NCI-H2081 (cell line): ENCODE measurements at regions not wholly inside any gene's neighbourhood (a gene's known extent, or its start where the extent isn't known, plus 50 kb on each side); places are given as distances from the start of the nearest gene placed in this dataset.

Source experiments
- DNase-seq, 2 experiments: peaks; one replicate each; lab custom pipeline; 2025; lab: John Stamatoyannopoulos, UW

DNA sequence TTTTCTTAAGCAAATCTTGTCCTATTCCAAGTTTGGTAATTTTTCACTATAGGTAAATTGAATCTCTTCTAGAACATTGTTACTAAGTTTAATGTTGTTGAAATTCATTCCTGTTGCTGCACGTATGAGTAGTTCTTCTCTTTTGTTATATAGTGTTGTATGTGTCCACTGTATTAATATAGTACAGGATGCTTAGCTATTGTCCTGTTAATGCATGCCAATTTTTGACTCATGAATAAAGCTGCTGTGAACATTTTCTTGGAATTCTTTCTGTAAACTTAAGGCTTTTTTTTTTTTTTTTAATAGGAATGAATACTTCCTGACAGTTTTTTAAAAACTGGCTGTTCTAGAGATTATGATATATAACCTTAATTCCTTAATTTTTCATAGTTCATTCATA is 326.9 kb downstream of the SLC4A3 start:
- no peak for DNase-seq

DNA sequence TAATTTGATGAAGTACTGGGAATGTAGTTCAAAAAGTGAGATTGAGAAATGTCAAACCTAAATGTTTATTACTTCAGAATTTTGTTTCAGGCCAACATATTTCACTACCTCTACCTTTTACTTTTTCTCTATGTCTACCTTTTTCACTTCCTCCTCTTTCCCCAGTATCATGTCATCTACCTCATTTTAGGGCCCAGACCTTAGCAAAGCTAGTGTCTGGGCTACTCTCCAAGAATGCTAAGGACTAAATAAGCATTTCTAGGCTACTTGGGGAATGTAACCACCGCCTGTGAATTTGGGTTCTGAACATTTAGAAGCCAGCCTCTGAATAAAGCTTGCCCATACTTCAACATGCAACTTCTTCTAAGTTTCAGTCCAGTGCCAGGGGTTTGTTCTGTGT is 330.4 kb downstream of the SLC4A3 start:
- DNase-seq: no peak

DNA sequence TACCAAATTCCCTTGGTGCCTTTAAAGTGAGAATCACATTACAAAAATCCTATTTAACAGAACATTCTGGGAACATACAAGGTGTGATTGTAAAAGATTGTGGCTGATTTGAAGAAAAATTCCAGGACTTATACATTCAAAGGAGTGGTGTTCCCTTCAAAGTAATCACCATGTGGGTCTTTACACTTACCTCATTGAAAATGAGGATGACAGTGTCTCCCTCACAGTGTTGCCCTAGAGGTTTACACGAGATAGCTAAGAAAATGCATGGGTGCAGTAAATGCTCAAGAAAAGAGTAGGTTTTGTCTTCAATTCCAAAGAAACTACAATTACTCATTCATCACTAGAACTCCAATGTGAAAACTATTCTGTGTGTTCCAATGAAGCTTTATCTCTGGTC is 331.5 kb downstream of the SLC4A3 start:
- no peak for DNase-seq

DNA sequence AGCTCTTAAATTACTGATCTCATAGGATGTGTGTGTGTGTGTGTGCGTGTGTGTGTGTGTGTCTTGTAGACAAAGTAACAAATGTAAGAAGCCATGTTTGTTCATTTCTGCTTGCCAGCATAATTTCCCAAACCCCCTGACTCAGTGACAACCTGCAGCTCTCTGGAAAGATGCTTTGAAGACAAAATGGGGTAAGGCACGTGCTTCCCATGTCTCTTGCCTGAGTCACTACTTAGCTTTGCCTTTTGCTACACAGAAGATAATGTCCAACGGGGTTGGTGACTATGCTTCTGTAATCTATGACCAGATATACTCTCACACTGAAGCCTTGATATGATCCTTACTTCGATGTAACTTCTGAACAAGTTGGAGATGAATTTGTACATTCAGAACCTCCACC is 332.0 kb downstream of the SLC4A3 start:
- DNase-seq: no peak

DNA sequence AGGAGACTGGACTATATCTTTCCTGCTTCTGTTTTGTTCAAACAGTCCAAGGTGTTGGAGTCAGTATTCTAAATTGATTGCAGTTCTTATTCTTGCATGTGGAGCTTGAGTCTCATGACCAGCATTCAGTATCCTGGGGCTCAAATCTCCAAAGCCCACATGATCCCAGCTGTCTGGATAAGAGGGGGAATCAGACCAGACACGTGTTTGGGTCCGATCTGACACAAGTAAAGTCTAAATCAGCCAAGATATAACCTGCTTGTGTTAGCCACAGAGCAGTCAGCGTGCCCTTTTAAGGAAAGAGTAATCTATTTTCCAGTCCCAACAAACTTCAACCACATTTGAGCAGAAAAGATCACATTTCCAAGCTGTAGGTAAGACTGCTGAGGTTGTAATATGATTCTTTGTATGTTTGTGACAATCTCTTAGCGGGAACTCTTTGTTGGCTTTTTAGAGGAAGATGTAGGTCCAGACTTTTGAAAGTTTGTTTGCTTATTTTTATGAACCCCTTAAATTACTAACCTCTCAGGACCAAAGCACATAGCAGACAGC is 334.6 kb downstream of the SLC4A3 start:
- DNase-seq: no peak

DNA sequence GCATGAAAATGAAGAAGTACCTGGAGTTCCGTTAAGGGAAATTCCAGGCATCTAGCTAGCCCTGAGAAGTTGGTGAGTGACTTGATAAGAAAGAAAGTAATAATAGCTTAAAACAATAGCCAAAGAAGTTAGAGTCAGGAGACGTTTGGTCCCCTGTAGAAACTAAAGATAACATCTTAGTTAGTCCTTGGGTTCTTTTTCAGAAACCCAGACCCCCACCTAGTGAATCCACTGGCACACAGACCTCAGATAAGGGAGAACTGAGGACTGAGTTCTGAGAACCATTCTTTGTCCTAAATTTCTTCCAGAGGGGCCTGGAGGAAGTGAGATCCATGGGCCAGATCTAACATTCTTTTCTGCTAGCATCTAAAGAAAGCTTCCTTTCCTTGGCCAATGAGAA is 335.4 kb downstream of the SLC4A3 start:
- DNase-seq: no peak

DNA sequence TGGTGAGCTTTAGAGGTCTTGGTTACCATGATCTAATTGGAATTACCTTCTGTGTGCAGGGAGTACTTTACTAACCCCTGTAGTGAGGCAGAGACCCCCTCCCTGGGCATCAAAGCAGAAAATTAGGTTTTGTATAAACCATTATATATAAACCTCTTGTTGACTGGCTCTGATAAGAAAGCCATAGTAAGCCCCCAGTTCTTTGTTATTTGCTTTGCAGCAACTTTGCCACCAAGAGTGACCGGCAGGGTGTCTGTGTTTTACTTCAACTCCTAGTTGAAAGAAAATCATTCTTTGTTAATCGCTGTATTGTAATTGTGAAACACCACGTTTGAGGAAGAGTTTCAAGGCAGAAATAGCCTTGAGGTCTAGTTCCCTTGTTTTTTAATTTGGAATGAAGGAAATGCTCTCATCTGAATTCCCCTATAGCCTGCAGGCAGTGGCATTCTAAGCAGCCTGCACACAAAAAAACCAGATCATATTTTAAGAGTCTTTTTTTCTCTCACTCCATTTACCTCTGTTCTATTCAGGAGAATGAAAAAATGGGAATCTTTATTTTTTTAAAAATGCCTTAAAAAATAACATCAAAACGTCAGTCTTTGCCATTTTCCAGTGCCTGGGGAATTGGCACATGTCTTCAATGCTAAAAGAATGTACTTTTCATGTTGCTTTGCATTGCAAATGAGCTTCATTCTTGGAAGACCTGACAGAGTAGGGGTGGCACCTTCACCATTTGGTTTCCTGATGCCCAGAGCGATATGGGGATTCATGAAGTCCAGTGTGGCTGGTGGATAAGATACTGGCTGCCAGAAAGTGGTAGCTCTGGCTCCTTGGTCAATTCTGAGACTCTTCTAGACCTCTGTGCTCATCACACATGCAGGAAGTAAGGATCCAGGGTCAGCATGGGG is 338.1 kb downstream of the SLC4A3 start:
- DNase-seq: no peak

DNA sequence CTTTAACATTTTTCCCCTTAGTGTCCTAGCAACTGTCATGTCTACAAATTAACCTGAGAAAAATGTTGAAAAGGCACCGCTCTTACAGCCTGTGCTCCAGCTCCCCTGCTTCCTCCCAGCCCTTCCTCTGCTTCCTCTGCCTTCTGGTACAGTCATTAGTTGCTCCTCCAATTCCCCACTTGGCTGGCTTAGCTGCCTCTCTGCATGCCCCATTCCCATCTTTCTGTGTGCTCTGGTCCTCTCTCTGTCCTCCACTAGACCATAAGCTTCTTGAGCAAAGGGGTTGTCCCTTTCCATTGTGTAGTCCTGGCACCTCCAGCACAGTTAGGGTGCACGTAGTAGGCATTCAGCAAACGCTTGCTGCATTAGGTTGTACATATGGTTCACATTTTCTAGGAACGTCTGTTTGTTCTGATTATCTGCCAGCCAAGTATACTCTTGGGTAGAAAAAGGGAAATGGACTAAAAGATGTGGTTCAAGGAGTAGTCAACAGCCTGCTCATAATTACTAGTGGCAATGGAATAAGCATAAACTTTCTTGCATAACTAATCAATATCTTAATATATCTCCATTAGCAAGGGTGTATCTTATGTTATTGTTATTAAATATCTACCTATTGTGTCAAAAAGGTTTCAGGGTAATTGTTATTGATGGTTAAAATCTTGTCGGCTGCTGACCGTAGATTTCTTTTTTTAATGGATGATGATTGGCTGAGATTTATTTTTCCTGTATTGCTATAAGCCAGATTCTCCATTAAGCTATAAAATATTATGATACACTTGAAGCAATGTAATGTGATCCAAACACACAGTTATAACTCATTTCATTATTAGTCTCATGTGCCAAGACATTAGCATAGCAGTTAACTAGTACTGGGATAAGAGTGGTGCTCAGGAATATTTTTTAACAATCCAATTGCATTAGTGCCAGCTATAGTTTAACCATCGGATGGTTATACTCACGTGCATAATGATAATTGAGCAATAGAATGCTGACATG is 340.1 kb downstream of the SLC4A3 start:
- no peak for DNase-seq

DNA sequence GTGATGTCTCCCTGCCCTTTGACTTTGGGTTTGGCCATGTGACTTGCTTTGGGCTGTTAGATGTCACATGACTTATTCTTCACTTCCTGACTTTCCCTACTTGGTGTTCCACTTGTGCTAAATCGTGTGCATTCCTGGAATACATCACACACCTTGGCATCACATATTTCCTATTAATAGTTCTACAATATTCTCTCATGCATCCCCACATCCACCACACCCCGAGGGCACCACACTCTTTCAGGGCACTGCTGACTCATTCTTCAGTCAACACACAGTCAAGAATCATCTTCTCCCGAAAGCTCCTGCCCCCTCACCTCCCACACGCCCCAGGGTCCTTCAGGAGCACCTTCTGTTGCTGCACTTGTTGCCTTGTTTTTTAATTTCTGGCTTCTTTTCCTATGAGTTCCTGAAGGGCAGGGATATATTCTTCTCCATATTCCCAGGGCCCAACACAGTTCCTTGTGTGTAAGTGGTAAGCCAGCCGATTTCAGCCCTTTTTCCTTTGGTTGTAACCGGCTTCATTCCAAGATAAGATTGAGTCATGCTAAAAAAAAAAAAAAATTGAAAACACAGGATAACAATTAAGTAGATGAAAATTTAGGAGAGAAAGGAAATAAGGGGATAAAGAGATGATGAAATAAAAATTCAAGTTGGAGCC is 341.4 kb downstream of the SLC4A3 start:
- DNase-seq: no peak

DNA sequence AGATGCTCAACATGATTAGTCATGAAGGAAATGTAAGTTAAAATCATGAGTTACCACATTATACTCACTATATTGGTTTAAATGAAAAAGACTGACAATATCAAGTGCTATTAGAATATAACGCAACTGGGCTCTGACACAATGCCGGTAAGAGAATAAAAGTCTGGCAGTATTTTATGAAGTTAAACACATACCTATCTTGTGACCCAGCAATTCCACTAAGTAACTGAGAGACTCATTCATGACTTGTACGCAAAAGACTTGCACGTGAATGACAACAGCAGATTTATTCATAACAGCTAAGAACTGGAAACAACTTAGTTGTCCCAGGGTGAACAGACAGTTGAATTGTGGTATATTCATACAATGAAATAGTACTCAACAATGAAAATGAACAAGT is 342.1 kb downstream of the SLC4A3 start:
- DNase-seq: no peak

DNA sequence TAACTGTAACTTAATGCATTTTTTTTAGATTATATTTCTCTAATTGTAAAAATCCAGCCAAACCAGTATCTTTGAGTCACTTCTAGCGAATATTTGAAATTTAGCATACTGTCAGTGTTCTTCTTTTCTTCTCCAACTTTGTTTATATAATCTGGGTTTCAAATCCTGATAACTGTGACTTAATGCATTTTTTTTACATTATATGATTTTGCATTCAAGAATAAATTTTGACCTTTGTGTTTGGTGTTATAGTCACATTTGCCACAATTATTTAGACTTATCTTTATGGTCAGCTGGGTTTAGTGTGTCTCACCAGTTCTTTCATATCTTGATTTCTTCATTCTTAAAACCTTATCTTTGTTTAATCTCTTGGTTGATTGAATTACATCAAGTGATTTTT is 345.7 kb downstream of the SLC4A3 start:
- no peak for DNase-seq

DNA sequence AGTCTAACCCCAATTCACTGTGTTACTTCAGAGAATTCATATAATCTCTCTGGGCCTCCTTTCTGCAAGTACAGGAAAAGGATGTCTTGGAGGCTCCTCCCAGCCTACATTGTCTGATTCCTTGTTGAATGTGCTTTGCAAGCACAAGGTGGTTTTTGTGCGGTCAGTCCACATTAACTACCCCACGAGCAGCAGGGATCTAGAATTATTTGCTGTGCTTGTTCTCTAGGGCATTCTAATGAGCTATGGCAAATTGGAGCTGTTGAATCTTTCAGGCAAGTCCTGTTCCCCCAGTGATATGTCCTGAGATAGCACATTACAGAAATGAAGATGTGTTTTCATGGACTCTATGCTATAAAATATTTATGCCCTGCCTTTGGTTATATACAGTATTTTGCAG is 349.4 kb downstream of the SLC4A3 start:
- no peak for DNase-seq

DNA sequence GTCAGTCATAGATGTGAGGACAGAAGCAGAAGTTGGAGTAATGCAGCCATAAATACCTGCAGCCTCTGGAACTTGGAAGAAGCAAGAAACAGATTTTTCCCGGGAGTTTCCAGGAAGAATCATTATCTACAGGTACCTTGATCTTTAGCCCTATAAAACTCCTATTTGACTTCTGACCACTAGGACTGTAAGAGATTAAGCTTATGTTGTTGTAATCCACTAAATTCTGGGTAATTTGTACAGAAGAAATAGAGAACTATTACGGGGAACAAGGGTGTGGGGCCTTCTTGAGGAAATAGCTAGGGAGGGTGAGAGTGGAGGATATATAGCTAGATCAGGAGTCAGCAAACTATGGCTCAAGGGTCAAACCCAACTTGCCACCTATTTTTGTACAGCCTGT is 353.2 kb downstream of the SLC4A3 start:
- no peak for DNase-seq

DNA sequence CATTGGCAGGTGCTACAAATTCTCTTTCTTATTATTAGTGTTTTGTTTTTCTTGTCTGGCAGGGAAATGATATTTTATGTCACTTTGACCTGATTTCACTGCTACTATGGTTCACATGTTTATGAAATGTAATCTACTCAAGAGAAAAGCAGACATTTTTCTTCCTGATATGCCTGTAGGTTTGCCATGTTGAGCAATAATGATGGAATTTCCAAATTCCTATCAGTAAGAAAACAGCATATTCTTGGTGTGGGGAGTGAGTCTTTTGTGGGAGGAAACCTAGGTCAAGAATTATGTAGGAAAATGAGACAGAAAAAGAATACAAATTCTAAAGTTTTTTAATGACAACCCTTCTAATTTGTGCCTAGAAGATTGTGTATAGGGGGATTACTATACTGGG is 356.4 kb downstream of the SLC4A3 start:
- no peak for DNase-seq

DNA sequence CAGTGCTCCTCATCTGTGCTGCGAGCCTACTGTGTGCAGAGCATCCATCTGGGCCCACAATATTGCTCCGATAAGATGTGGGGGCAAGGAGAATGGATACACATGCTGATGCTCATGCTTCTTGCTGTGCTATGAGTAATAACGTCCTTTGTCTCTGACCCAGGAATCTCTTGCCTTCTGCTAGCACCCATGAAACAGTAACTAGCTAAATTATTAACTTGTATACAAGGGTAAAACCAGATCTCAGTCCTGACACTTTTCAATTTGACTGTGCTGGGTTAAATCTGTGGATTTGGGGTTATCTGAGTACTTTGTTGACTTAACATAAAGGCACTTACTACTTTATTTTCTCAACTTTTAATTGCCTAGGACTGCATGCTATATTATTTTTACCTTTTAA is 357.6 kb downstream of the SLC4A3 start:
- no peak for DNase-seq

DNA sequence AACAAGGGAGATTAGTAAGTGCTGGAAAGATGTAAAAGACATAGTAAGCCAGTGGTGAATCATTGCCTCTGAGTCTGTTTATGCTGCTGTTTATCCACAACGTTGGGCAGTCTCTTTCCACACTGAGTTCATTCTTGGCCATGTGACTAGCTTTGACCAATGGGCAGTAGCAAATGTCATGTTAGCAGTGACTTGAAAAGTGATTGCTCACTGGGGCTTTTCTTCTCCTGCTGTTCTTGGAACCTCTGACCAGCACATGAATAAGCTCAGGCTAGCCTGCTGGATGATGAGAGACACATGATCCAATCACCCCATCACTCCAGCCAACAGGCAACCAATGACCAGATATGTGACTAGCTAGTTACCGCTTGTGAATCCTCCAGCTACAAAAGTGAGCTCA is 360.4 kb downstream of the SLC4A3 start:
- DNase-seq: no peak

DNA sequence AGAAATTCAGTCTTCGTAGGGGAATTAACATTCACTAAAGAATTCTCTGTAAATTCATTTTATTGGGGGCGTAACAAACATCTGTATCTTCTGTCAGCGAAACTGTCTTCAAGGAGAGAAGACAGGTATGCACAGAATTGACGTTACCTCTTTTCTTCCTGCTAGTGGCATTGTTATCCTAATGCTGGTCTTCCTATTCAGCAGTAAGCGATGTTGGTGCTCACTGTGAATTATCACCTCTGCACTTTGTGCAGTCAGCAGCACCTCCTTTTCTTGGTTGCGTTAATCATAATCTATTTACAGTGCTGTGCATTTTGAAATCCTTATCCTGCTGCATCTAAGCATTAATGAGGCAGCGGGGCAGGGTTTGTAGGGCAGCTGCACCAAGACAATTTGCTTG is 362.3 kb downstream of the SLC4A3 start:
- DNase-seq: no peak

DNA sequence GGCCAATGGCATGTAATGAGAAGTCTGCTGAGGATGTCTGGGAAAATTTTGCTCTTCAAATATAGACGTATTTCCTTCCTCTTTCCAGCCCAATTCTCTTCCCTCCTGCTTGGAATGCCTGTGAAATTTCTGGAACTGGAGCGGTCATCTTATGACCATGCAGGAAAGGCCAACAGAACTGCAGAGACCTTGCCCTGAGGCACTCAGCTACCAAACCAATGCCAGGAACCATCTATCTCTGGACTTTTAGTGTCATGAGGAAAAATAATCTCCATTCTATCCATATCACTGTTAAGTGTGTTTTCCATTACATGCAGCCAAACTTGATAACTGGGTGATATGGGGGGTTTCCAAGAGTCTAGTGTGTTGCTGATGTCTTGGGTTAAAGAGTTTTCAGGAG is 363.7 kb downstream of the SLC4A3 start:
- DNase-seq: no peak

DNA sequence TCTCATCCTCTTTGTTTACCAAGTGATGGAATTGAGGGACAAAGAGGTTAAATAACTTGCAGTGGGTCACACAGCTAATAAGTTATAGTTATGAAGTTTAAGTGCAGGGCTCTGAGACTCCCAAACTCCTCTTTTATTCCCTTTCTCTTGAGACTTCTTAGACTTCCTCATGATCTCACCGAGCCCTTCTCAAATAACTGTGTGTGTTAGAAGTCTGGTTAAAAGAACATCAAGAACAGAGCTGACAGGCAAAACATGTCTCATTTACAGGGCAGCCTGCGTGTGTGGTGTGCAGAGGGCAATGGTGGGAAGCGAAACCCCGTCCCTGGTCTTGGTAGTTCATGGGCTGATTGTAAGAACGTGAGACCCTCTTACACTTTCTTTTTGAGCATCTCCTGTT is 368.0 kb downstream of the SLC4A3 start:
- no peak for DNase-seq

DNA sequence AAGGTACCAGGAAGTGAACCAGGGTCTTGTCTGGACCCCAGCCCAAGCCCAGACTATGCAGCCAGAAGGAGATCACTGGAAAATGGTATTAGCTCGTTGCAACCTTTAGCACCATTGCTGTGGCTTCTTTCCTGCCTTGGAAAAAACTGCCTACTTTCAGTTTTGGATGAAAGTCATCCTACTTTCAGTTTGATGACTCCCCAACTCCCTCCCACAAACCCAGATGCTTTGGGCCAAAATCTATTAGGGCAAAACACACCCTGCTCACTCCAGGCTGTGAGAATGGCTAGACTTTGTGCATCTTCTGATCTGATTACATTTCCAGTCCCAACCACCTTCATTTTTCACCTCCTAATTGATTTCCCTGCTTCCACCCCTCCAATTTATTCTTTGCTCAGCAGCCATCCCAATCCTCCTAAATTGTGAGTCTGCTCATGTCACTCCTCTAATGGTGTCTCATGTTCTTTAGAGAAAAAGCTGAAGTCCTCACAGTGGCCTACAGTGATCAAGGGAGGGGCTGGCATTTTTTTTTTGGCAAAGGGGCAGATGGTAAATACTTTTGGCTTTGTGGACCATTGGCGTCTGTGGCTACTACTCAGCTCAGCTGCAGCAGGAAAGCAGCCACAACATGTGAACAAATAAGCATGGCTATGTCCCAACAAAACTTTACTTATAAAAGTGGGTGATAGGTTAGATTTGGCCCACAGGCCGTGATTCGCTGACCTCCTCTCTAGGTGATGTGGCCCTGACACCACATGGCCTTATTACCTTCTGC is 368.7 kb downstream of the SLC4A3 start:
- no peak for DNase-seq

DNA sequence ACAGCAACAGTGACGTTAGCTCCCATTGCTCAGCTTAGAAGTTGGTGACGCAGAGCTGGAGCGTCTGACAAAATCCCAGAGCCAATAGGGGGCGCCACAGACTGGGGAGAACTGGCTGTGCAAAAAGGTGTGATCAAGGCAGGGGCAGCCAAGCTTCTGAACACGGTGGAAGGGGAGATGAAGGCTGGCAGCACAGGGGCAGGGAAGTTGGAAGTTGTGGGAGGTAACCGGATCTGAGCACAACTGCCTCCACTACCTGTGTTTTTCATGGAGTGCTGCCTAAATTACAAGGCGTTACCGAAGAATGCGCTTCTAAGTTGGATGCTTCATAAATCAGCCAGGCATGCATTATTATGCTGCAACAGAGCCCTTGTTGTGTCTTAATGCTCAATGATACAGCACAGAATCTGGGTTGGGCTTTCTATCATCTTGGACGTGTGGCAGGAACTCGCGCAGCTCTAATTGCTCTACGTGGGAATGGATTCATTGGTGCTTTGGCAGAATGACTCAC is 370.0 kb downstream of the SLC4A3 start:
- DNase-seq: peak; percentile 6 to 7
